ENCODE measurements at regions not wholly inside any gene's neighbourhood (a gene's known extent, or its start where the extent isn't known, plus 50 kb on each side); places are given as distances from the start of the nearest gene placed in this dataset.

GRCh38 chr4:66355328-66355727 is 685.0 kb upstream of the EPHA5 start:
- H3K9me2 ChIP-seq (replicated peaks; ENCODE audit: control insufficient read depth, low read length) = no peaks in the 10 kb centered on the region
- H3K9me3 ChIP-seq (ENCODE audit: control insufficient read depth, insufficient read depth, low read length) = no peaks in the 10 kb centered on the region
- TF ChIP-seq CTCF (IDR thresholded peaks at IDR 0.05; ENCODE audit: low read depth, low read length, poor library complexity, severe bottlenecking) (no peak), EZH2phosphoT487 (IDR thresholded peaks at IDR 0.05; ENCODE audit: borderline replicate concordance, low read length) (no peak)
- H3K27me3 ChIP-seq (ENCODE audit: control insufficient read depth, low read length) = no peaks in the 10 kb centered on the region
- no peak overlapping the region for H3K27ac ChIP-seq (ENCODE audit: low read depth, low read length)
- H3K4me1 ChIP-seq (ENCODE audit: control insufficient read depth, low read length) = no peaks in the 10 kb centered on the region
- no peaks in the 10 kb centered on the region for H3F3A ChIP-seq (ENCODE audit: control insufficient read depth, insufficient read depth)
- no peaks in the 10 kb centered on the region for H4K20me1 ChIP-seq (ENCODE audit: control insufficient read depth, insufficient read depth, low read depth, low read length)
- H3K4me2 ChIP-seq (ENCODE audit: low read length) = no peak overlapping the region
- H3K4me3 ChIP-seq (ENCODE audit: low read length) = no peak overlapping the region
- H3K79me2 ChIP-seq (ENCODE audit: control insufficient read depth, low read length) = no peaks in the 10 kb centered on the region
- no peaks in the 10 kb centered on the region for H3K36me3 ChIP-seq (ENCODE audit: control insufficient read depth, low read length)

GRCh38 chr4:66351761-66352160 is 681.5 kb upstream of the EPHA5 start:
- Histone ChIP-seq H3K4me1 (ENCODE audit: control insufficient read depth, low read length) (no peaks in the 10 kb centered on the region), H3K27me3 (ENCODE audit: control insufficient read depth, low read length) (no peaks in the 10 kb centered on the region), H3K36me3 (ENCODE audit: control insufficient read depth, low read length) (no peaks in the 10 kb centered on the region), H4K20me1 (ENCODE audit: control insufficient read depth, insufficient read depth, low read depth, low read length) (no peaks in the 10 kb centered on the region), H3K9me2 (replicated peaks; ENCODE audit: control insufficient read depth, low read length) (no peaks in the 10 kb centered on the region), H3K27ac (ENCODE audit: low read depth, low read length) (no peak overlapping the region), H3F3A (ENCODE audit: control insufficient read depth, insufficient read depth) (no peaks in the 10 kb centered on the region), H3K79me2 (ENCODE audit: control insufficient read depth, low read length) (no peaks in the 10 kb centered on the region), H3K4me2 (ENCODE audit: low read length) (no peak overlapping the region), H3K9me3 (ENCODE audit: control insufficient read depth, insufficient read depth, low read length) (no peaks in the 10 kb centered on the region), H3K4me3 (ENCODE audit: low read length) (no peak overlapping the region)
- TF ChIP-seq CTCF (IDR thresholded peaks at IDR 0.05; ENCODE audit: low read depth, low read length, poor library complexity, severe bottlenecking) = no peak
- TF ChIP-seq EZH2phosphoT487 (IDR thresholded peaks at IDR 0.05; ENCODE audit: borderline replicate concordance, low read length) = no peak

- Histone ChIP-seq H3K9me3 (ENCODE audit: control insufficient read depth, insufficient read depth, low read length) (no peaks in the 10 kb centered on the region), H3K4me2 (ENCODE audit: low read length) (no peak overlapping the region), H3K27ac (ENCODE audit: low read depth, low read length) (no peak overlapping the region), H3K79me2 (ENCODE audit: control insufficient read depth, low read length) (no peaks in the 10 kb centered on the region), H3K36me3 (ENCODE audit: control insufficient read depth, low read length) (no peaks in the 10 kb centered on the region), H3K27me3 (ENCODE audit: control insufficient read depth, low read length) (no peaks in the 10 kb centered on the region), H3F3A (ENCODE audit: control insufficient read depth, insufficient read depth) (no peaks in the 10 kb centered on the region; the same call in 1 of the 2 replicates), H3K4me1 (ENCODE audit: control insufficient read depth, low read length) (no peaks in the 10 kb centered on the region), H3K9me2 (replicated peaks; ENCODE audit: control insufficient read depth, low read length) (no peaks in the 10 kb centered on the region), H3K4me3 (ENCODE audit: low read length) (no peak overlapping the region), H4K20me1 (ENCODE audit: control insufficient read depth, insufficient read depth, low read depth, low read length) (no peaks in the 10 kb centered on the region)
- no peak for TF ChIP-seq EZH2phosphoT487 (IDR thresholded peaks at IDR 0.05; ENCODE audit: borderline replicate concordance, low read length)
- no peak for TF ChIP-seq CTCF (IDR thresholded peaks at IDR 0.05; ENCODE audit: low read depth, low read length, poor library complexity, severe bottlenecking)
Measured at GRCh38 chr4:66340286-66340893, 670.1 kb upstream of the EPHA5 start.
